Spleen (tissue), 11 donors: ENCODE measurements at regions not wholly inside any gene's neighbourhood (a gene's known extent, or its start where the extent isn't known, plus 50 kb on each side); places are given as distances from the start of the nearest gene placed in this dataset.

Experiments used
- DNase-seq: peaks from one replicate; pipeline ENCODE4 v3.0.0-alpha.2; 2020
- H3K27ac ChIP-seq, 8 donors: fragments of 200-600 bp; sonication (generic) in 7 of 8; 1 replicate in 4 of 8; 2 replicates in 4 of 8; pipeline versions ENCODE4 v1.5.0 to v1.8.0; 2016 to 2021; ENCODE audit warnings: inconsistent platforms in 4 of 8, mild to moderate bottlenecking in 4 of 8, moderate library complexity in 1 of 8
- H3K27me3 ChIP-seq, 7 donors: fragments of 200-600 bp; sonication (generic) in 6 of 7; replicated peaks in 1 of 7; 1 replicate in 4 of 7; 2 replicates in 3 of 7; pipeline versions ENCODE4 v1.5.0 to v1.8.0; 2016 to 2021; ENCODE audit warnings: inconsistent platforms in 3 of 7, mild to moderate bottlenecking in 1 of 7
- H3K36me3 ChIP-seq, 6 donors: fragments of 200-600 bp; sonication (generic) in 5 of 6; 1 replicate in 4 of 6; 2 replicates in 2 of 6; pipeline versions ENCODE4 v1.5.0 to v1.8.0; 2016 to 2021; ENCODE audit warnings: inconsistent platforms in 2 of 6
- H3K4me1 ChIP-seq, 6 donors: fragments of 200-600 bp; sonication (generic) in 5 of 6; 1 replicate in 3 of 6; 2 replicates in 3 of 6; pipeline versions ENCODE4 v1.5.0 to v1.8.0; 2016 to 2021; ENCODE audit warnings: inconsistent platforms in 3 of 6
- H3K4me3 ChIP-seq, 8 donors: fragments of 200-600 bp; sonication (generic) in 7 of 8; 1 replicate in 4 of 8; 2 replicates in 4 of 8; pipeline versions ENCODE4 v1.5.0 to v1.8.0; 2016 to 2021; ENCODE audit warnings: inconsistent platforms in 4 of 8, mild to moderate bottlenecking in 4 of 8, moderate library complexity in 2 of 8
- H3K9me3 ChIP-seq, 8 donors: fragments of 200-600 bp; sonication (generic) in 7 of 8; 1 replicate in 4 of 8; 2 replicates in 4 of 8; pipeline versions ENCODE4 v1.5.0 to v1.8.0; 2016 to 2021; ENCODE audit warnings: inconsistent platforms in 4 of 8
- POLR2A ChIP-seq, 3 donors: fragments of 450-650 bp; IDR thresholded peaks; one replicate each; pipeline ENCODE4 v1.5.1; 2017; ENCODE audit warnings: antibody characterized with exemption in 3 of 3, mild to moderate bottlenecking in 1 of 3
- POLR2AphosphoS5 ChIP-seq, 3 donors: sonication (generic); formaldehyde crosslinking; IDR thresholded peaks; one replicate each; pipeline ENCODE4 v1.5.1; 2017; ENCODE audit warnings: antibody characterized with exemption in 3 of 3
- WGBS, 5 donors: extraction: QIAGEN DNeasy Blood & Tissue Kit in 3 of 5; methylation state at CpG; one replicate each; pipeline versions ENCODE4 v1.1.5 to v1.1.7; 2013 to 2018; 5-methylcytosine and 5-hydroxymethylcytosine counted together
- intact Hi-C: fragments of 100-400 bp; cut with DNase I; formaldehyde crosslinking; loops from one replicate; pipeline ENCODE4 v1.15.0; 2023; ENCODE audit warnings: low total_unique reads
- TF ChIP-seq, protein P1 (sequence below), 11 experiments: fragments of 200-600 bp in 7 of 11; fragments of 450-650 bp in 4 of 11; sonication (generic) in 4 of 11; IDR thresholded peaks in 8 of 11; conservative IDR thresholded peaks in 3 of 11; 1 replicate in 7 of 11; 2 replicates in 4 of 11; pipeline versions ENCODE4 v1.4.0 to v1.8.0; 2016 to 2021; ENCODE audit warnings: antibody characterized with exemption in 11 of 11, inconsistent platforms in 4 of 11, mild to moderate bottlenecking in 1 of 11
- donor health status: healthy with polysubstance abuse.
- donor health status: DM: no; HTN: no; CAD: no; lungs with moderate emphysema.
- donor health status: DM: no; HTN: no; CAD: no.
- donor health status: Bipolar disorder and iron deficiency.
- donor health status: healthy.
- donor health status: DM: no; HTN: no; CAD: no.
- donor health status: DM: yes; HTN: yes; CAD: no.

DNA sequence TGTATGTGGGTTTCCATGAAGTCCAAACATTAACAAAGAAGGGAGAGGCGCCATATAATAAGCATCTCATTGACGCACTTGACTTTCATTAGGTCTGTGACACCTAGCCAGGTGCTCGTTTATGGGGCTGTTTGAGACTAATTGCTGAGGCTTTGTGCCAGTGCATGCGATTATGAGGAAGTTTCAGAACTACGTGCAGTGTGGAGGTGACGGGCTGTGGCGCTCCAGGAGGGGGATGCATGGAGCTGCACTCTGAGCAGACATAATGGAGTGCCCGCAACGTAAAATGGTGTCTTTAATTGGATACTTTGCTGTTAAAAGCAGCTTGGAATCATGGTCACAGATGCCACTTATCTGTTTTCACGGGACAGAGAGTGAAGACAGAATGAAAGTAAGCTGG is 223.2 kb downstream of the FGF9 start:
- Histone ChIP-seq H3K27me3 (no peaks in the 10 kb centered on the region), H3K9me3 (no peaks in the 10 kb centered on the region), H3K4me1 (no peaks in the 10 kb centered on the region), H3K36me3 (no peaks in the 10 kb centered on the region), H3K4me3 (no peak overlapping the region), H3K27ac (no peak overlapping the region)
- 72 to 84% (median 77%) methylated on average over 10 of the region's 10 CpGs for WGBS, 5 donors
- TF ChIP-seq POLR2AphosphoS5 (IDR thresholded peaks at IDR 0.05): no peak
- no peak for TF ChIP-seq POLR2A (IDR thresholded peaks at IDR 0.05)
- TF ChIP-seq, protein P1, sequence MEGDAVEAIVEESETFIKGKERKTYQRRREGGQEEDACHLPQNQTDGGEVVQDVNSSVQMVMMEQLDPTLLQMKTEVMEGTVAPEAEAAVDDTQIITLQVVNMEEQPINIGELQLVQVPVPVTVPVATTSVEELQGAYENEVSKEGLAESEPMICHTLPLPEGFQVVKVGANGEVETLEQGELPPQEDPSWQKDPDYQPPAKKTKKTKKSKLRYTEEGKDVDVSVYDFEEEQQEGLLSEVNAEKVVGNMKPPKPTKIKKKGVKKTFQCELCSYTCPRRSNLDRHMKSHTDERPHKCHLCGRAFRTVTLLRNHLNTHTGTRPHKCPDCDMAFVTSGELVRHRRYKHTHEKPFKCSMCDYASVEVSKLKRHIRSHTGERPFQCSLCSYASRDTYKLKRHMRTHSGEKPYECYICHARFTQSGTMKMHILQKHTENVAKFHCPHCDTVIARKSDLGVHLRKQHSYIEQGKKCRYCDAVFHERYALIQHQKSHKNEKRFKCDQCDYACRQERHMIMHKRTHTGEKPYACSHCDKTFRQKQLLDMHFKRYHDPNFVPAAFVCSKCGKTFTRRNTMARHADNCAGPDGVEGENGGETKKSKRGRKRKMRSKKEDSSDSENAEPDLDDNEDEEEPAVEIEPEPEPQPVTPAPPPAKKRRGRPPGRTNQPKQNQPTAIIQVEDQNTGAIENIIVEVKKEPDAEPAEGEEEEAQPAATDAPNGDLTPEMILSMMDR (IDR thresholded peaks at IDR 0.05 in 8 of 11, conservative IDR thresholded peaks at IDR 0.05 in 3 of 11): no peak
- no peak for DNase-seq
- intact Hi-C loops: no loop called here

DNA sequence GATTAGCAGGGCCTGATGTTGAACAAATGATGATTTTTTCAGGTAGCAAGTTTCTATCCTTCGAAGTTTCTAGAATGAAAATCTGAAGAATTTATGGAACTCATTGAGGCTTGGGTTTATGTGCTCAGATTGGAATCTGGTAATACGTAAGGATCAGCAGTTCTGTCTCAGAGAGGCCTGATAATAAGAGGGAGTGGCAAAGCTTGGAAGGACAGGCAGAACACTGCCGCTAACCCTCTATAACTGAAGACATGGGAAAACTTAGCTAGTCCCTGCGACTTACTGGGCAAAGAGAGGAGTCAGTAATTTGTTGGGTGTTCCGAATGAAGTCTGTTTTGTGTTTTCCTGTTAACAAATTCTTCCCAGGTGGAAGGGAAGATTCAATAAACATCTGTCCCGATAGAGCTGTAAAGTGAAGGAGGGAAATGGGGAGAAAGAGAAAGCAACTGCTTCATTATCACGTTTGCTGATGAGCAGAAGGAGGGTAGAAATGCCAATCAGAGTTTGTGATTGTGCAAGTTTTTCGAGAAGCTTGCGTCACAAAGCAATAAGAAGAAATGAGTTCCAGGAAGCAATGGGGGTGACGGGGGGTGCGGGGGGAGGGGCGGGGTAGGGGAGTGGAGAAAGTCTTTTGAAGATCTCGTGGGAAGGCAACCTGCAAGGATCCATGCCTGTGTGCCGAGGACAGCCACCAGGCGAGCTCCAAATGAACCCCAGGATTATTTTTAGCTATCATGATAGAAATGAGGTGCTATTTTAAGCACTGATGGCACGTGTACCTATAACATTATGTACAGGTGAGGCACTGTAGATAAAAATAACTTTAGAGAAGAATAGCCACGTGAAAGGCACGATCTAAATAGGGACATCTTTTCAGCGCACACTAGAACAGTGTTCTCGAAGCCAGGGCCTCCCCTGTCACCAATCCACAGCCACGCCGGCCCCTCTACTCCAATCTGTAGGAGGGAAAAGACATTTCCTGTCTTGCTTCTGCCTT is 224.1 kb downstream of the FGF9 start:
- no peak for TF ChIP-seq POLR2A (IDR thresholded peaks at IDR 0.05)
- no peak for TF ChIP-seq POLR2AphosphoS5 (IDR thresholded peaks at IDR 0.05)
- H3K9me3 ChIP-seq: no peaks in the 10 kb centered on the region
- no peaks in the 10 kb centered on the region for H3K36me3 ChIP-seq
- H3K4me3 ChIP-seq: no peak overlapping the region
- no peaks in the 10 kb centered on the region for H3K4me1 ChIP-seq
- intact Hi-C loops: no loop called here
- no peaks in the 10 kb centered on the region for H3K27me3 ChIP-seq
- DNase-seq: no peak
- H3K27ac ChIP-seq: no peak overlapping the region
- 62 to 72% (median 66%) methylated on average over 22 of the region's 22 CpGs for WGBS, 5 donors

DNA sequence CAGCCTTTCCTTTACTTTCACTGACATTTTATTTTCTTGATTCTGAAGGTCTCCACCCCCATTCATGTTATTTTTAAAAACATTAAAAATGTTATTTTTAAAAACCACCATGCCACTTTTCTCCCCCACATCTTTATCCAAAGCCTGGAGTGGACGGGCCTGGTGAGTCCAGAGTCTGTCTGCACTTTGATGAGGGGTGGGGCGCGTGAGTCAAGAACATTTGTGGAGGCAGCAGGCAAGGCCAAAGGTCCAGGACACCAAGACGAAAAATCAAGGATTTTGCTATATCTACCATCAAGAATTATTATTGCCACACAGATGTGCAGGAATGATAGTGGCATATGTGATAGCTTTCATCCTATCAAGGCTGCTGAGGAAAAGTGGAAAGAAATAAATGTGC is 224.9 kb downstream of the FGF9 start:
- WGBS, 5 donors: 76 to 86% (median 82%) methylated on average over 4 of the region's 4 CpGs
- Histone ChIP-seq H3K36me3 (no peaks in the 10 kb centered on the region), H3K9me3 (no peaks in the 10 kb centered on the region), H3K27ac (no peak overlapping the region), H3K4me1 (no peaks in the 10 kb centered on the region), H3K4me3 (no peak overlapping the region), H3K27me3 (no peaks in the 10 kb centered on the region)
- no peak for DNase-seq
- intact Hi-C loops: no loop called here
- TF ChIP-seq, protein P1 (IDR thresholded peaks at IDR 0.05 in 8 of 11, conservative IDR thresholded peaks at IDR 0.05 in 3 of 11): no peak
- TF ChIP-seq POLR2AphosphoS5 (IDR thresholded peaks at IDR 0.05) (no peak), POLR2A (IDR thresholded peaks at IDR 0.05) (no peak)

DNA sequence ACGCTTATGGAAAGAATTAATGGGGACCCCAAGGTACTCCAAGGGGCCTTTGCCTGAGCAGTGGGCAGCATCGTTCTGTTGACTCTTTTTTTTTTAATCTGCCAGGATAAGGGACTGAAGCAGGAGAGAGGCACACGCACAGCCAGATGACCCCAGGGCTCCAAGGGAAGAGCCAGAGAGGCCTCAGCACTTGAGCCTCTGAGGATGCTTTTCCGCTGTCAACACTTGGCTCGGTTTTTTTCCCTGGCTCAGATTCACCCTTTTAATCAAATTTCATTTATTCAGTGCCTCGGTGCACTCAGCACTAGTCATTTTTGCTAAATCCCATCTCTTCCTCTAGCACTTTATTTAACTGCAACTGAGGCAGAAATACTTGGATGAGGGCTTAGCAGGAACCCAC is 226.3 kb downstream of the FGF9 start:
- Histone ChIP-seq H3K27me3 (no peaks in the 10 kb centered on the region), H3K4me3 (no peak overlapping the region), H3K36me3 (no peaks in the 10 kb centered on the region), H3K27ac (no peak overlapping the region), H3K9me3 (no peaks in the 10 kb centered on the region), H3K4me1 (no peaks in the 10 kb centered on the region)
- TF ChIP-seq, protein P1 (IDR thresholded peaks at IDR 0.05 in 8 of 11, conservative IDR thresholded peaks at IDR 0.05 in 3 of 11): no peak
- TF ChIP-seq POLR2AphosphoS5 (IDR thresholded peaks at IDR 0.05) (no peak), POLR2A (IDR thresholded peaks at IDR 0.05) (no peak)
- intact Hi-C loops: no loop called here
- DNase-seq: no peak
- 44 to 69% (median 63%) methylated on average over 6 of the region's 6 CpGs for WGBS, 5 donors
